HepG2 (cell line): ENCODE measurements at regions not wholly inside any gene's neighbourhood (a gene's known extent, or its start where the extent isn't known, plus 50 kb on each side); places are given as distances from the start of the nearest gene placed in this dataset.

Source experiments
- ATAC-seq: fragments of 200-7000 bp; cut with Tn5 transposase; 3 replicates; pipeline ENCODE4 v1.9.1; 2020; ENCODE audit warnings: mild to moderate bottlenecking, moderate library complexity
- BruUV-seq: library from RNA; stranded (reverse); fragments of 400-500 nt; replicated peaks from 2 replicates; lab custom pipeline; 2021; lab: Mats Ljungman, UMichigan
- CTCF ChIA-PET: fragments of 300-600 bp; formaldehyde crosslinking; extraction: SDS; loops from one replicate; lab custom pipeline; 2021; ENCODE audit warnings: low total read pairs, inconsistent platforms, low intra/inter-chr PET ratio; lab: Yijun Ruan, JAX
- POLR2A ChIA-PET: fragments of 350-600 bp; sonication (Branson Sonifier 250); formaldehyde crosslinking; loops from one replicate; lab custom pipeline; 2020; ENCODE audit warnings: antibody characterized with exemption, inconsistent platforms; lab: Yijun Ruan, JAX
- DNase-seq: peaks from one replicate; pipeline ENCODE4 v3.0.0-alpha.2; 2015; ENCODE audit warnings: low spot score
- FAIRE-seq: peaks from 3 replicates; lab custom pipeline; 2011; peaks lifted over from hg19 to GRCh38; lab: Jason Lieb, UNC
- H2AFZ ChIP-seq: one replicate; pipeline ENCODE4 v1.6.1; 2011; ENCODE audit warnings: low read length, inconsistent platforms
- H3K27ac ChIP-seq: fragments of 300-600 bp; 3 replicates; pipeline ENCODE4 v1.8.0; 2011; ENCODE audit warnings: mixed run types, mild to moderate bottlenecking, mixed read lengths, low read length, inconsistent platforms; ENCODE audit not compliant: insufficient read depth; ENCODE audit errors: extremely low read length
- H3K27me3 ChIP-seq, 2 experiments: fragments of 200-600 bp in 1 of 2; 2 replicates in 1 of 2; 3 replicates in 1 of 2; pipeline versions ENCODE4 v1.6.0 to v1.8.0; 2011; ENCODE audit warnings: low read length in 2 of 2, mild to moderate bottlenecking in 2 of 2, moderate library complexity in 2 of 2, inconsistent platforms in 1 of 2; ENCODE audit not compliant: insufficient read depth in 2 of 2, control insufficient read depth in 1 of 2
- H3K36me3 ChIP-seq, 2 experiments: fragments of 200-600 bp in 1 of 2; replicated peaks in 1 of 2; 2 replicates in 1 of 2; 3 replicates in 1 of 2; pipeline versions ENCODE4 v1.5.1 to v1.8.0; 2011; ENCODE audit warnings: low read length in 2 of 2, inconsistent platforms in 1 of 2; ENCODE audit not compliant: insufficient read depth in 2 of 2, control insufficient read depth in 1 of 2
- H3K4me1 ChIP-seq: 2 replicates; pipeline ENCODE4 v1.5.1; 2012; ENCODE audit warnings: low read length, inconsistent platforms; ENCODE audit not compliant: insufficient read depth
- H3K4me2 ChIP-seq: 2 replicates; pipeline ENCODE4 v1.6.0; 2011; ENCODE audit warnings: low read depth, low read length, inconsistent platforms
- H3K4me3 ChIP-seq, 3 experiments: fragments of 200-600 bp in 1 of 3; sonication (generic), shearing (Covaris generic) in 1 of 3; replicated peaks in 1 of 3; 2 replicates each; pipeline ENCODE4 v1.5.1; 2011 to 2016; ENCODE audit warnings: low read length in 3 of 3, inconsistent platforms in 2 of 3, low read depth in 2 of 3, mild to moderate bottlenecking in 2 of 3, control low read depth in 1 of 3, mixed read lengths in 1 of 3; ENCODE audit not compliant: insufficient read depth in 1 of 3
- H3K79me2 ChIP-seq: one replicate; pipeline ENCODE4 v1.6.1; 2011; ENCODE audit warnings: low read length, inconsistent platforms; ENCODE audit not compliant: insufficient read depth
- H3K9ac ChIP-seq: 2 replicates; pipeline ENCODE4 v1.6.0; 2011; ENCODE audit warnings: mild to moderate bottlenecking, low read depth, low read length, inconsistent platforms; ENCODE audit not compliant: insufficient read depth
- H3K9me3 ChIP-seq: 2 replicates; pipeline ENCODE4 v1.5.1; 2012; ENCODE audit warnings: mild to moderate bottlenecking, low read length
- H4K20me1 ChIP-seq: 2 replicates; pipeline ENCODE4 v1.6.0; 2011; ENCODE audit warnings: inconsistent platforms, mild to moderate bottlenecking, low read length, moderate library complexity; ENCODE audit not compliant: insufficient read depth
- CHD2 ChIP-seq: IDR thresholded peaks from 2 replicates; pipeline ENCODE4 v1.6.1; 2011; ENCODE audit warnings: low read depth, low read length, improper control_type of control experiment
- HMG20A ChIP-seq: IDR thresholded peaks from 2 replicates; pipeline ENCODE4 v1.6.1; 2016; ENCODE audit warnings: borderline replicate concordance
- IKZF1 ChIP-seq: fragments of 450-650 bp; IDR thresholded peaks from 2 replicates; pipeline ENCODE4 v1.7.1; 2016
- ISL2 ChIP-seq: sonication (generic); formaldehyde crosslinking; IDR thresholded peaks from 2 replicates; pipeline ENCODE4 v1.5.0; 2020; ENCODE audit warnings: missing genetic modification reagents
- KDM5B ChIP-seq: sonication (generic); formaldehyde crosslinking; IDR thresholded peaks from 2 replicates; pipeline ENCODE4 v1.4.0; 2020; ENCODE audit warnings: missing genetic modification reagents, mild to moderate bottlenecking, borderline replicate concordance
- MIXL1 ChIP-seq: IDR thresholded peaks from 2 replicates; pipeline ENCODE4 v1.6.1; 2016
- REPIN1 ChIP-seq: sonication (generic); formaldehyde crosslinking; IDR thresholded peaks from 2 replicates; pipeline ENCODE4 v1.8.0; 2022; ENCODE audit warnings: missing genetic modification reagents, low read depth, mild to moderate bottlenecking, borderline replicate concordance
- SKI ChIP-seq: fragments of 450-650 bp; IDR thresholded peaks from one replicate; pipeline ENCODE4 v1.6.1; 2018; ENCODE audit warnings: mild to moderate bottlenecking; ENCODE audit not compliant: partially characterized antibody
- ZFP1 ChIP-seq: IDR thresholded peaks from 2 replicates; pipeline ENCODE4 v1.6.1; 2016
- ZMYM4 ChIP-seq: sonication (generic); formaldehyde crosslinking; IDR thresholded peaks from 2 replicates; pipeline ENCODE4 v1.8.1; 2023; ENCODE audit warnings: mild to moderate bottlenecking, missing genetic modification reagents
- ZNF484 ChIP-seq: sonication (generic); formaldehyde crosslinking; IDR thresholded peaks from 2 replicates; pipeline ENCODE4 v1.5.1; 2020; ENCODE audit warnings: mild to moderate bottlenecking, low read depth, missing genetic modification reagents, borderline replicate concordance
- WGBS: methylation state at CpG from one replicate; pipeline ENCODE4 v1.1.6; 2017; ENCODE audit warnings: low lambda C conversion rate; 5-methylcytosine and 5-hydroxymethylcytosine counted together
- in situ Hi-C: cut with HindIII; loops from 2 replicates; pipeline ENCODE4 v1.10.0; 2017; ENCODE audit warnings: low pct_unique_long_range_greater_than_20kb; ENCODE audit not compliant: extremely low pct_ligation_motif_present
- intact Hi-C: fragments of 100-400 bp; cut with micrococcal nuclease; formaldehyde crosslinking; loops from one replicate; pipeline ENCODE4 v1.10.0; 2022; ENCODE audit not compliant: unreplicated experiment
- TF ChIP-seq, protein P1 (sequence below): sonication (generic); formaldehyde crosslinking; IDR thresholded peaks from 2 replicates; pipeline ENCODE4 v1.4.0; 2020; ENCODE audit warnings: missing genetic modification reagents

DNA sequence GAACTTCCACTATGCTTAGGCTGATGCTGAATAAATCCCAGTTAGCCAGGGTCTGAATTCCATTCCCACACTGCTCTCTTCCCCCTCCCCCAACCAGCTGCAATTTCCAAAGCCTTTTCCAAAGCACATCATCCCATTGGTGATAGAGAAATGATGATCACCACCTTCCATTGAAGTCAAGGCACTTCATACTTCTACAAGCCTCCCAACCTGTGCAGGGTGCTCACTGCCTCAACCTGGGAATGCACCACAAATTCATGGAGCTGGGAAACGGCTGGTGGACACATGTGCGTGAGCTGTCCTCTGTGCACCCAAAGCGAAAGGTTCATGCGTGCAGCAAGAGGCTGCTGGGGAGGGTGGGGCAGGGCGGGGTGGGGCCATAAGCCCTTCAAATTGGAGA, 302.7 kb upstream of the IRX3 start:
- Histone ChIP-seq H3K4me1 (no peaks in the 10 kb centered on the region), H3K9me3 (no peaks in the 10 kb centered on the region), H3K79me2 (no peaks in the 10 kb centered on the region), H4K20me1 (no peaks in the 10 kb centered on the region), H2AFZ (no peak overlapping the region), H3K4me2 (no peak overlapping the region), H3K4me3 (no peak overlapping the region), H3K36me3 (no peaks in the 10 kb centered on the region), H3K27ac (no peak overlapping the region), H3K9ac (no peak overlapping the region), H3K27me3 (peaks cover 0 to 22% of the 10 kb centered on the region in 2 experiments; a peak in 4 of 5 replicates)
- in situ Hi-C loops = no loop called here
- TF ChIP-seq ZFP1 (CRISPR knock-in tag) = no peak
- ATAC-seq (no peak), DNase-seq (no peak), FAIRE-seq (no peak)
- no TSS peak for BruUV-seq
- intact Hi-C loops = no loop called here
- ChIA-PET POLR2A (no interaction called here), CTCF (no interaction called here)
- 63% methylated on average over 5 of the region's 5 CpGs for WGBS

DNA sequence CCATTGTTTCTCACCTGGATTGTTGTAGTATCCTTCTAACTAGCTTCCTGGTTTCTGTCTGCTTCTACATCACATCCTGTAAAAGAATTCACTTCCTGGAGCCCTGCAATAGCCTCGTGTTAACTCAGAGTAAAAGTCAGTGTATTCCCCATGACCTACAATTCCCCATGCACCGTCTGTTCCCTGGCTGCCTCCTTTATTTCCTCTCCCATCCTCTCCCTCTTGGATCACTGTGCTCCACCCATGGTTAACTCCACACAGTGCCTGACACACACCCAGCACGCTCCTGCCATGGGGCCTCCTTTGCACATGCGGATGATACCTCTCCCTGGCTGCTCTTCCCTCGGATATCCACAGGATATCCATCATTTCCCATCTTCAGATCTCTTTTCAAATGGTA, 301.4 kb upstream of the IRX3 start:
- TF ChIP-seq MIXL1 (CRISPR knock-in tag) (no peak), ISL2 (no peak), HMG20A (CRISPR knock-in tag) (no peak), SKI (no peak), REPIN1 (CRISPR knock-in tag) (no peak), ZNF484 (CRISPR knock-in tag) (no peak), KDM5B (CRISPR knock-in tag) (no peak), ZMYM4 (no peak), CHD2 (no peak), IKZF1 (no peak)
- TF ChIP-seq, protein P1, sequence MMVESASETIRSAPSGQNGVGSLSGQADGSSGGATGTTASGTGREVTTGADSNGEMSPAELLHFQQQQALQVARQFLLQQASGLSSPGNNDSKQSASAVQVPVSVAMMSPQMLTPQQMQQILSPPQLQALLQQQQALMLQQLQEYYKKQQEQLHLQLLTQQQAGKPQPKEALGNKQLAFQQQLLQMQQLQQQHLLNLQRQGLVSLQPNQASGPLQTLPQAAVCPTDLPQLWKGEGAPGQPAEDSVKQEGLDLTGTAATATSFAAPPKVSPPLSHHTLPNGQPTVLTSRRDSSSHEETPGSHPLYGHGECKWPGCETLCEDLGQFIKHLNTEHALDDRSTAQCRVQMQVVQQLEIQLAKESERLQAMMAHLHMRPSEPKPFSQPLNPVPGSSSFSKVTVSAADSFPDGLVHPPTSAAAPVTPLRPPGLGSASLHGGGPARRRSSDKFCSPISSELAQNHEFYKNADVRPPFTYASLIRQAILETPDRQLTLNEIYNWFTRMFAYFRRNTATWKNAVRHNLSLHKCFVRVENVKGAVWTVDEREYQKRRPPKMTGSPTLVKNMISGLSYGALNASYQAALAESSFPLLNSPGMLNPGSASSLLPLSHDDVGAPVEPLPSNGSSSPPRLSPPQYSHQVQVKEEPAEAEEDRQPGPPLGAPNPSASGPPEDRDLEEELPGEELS = no peak
- intact Hi-C loops = no loop called here

More for the DNA sequence above, 301.4 kb upstream of the IRX3 start:
- DNase-seq (no peak), FAIRE-seq (no peak), ATAC-seq (no peak)
- Histone ChIP-seq H3K27ac (no peak overlapping the region), H3K79me2 (no peaks in the 10 kb centered on the region), H2AFZ (no peak overlapping the region), H3K36me3 (no peaks in the 10 kb centered on the region), H3K4me3 (no peak overlapping the region), H3K9ac (no peak overlapping the region), H3K27me3 (peaks cover 0 to 22% of the 10 kb centered on the region in 2 experiments; a peak in 3 of 5 replicates), H3K4me1 (no peaks in the 10 kb centered on the region), H3K4me2 (no peak overlapping the region), H3K9me3 (no peaks in the 10 kb centered on the region), H4K20me1 (no peaks in the 10 kb centered on the region)
- BruUV-seq = no TSS peak
- ChIA-PET CTCF (no interaction called here), POLR2A (no interaction called here)
- 22% methylated on average over 5 of the region's 5 CpGs for WGBS
- in situ Hi-C loops = no loop called here
